Neuronal stem cell (in vitro differentiated cells): ENCODE measurements at regions not wholly inside any gene's neighbourhood (a gene's known extent, or its start where the extent isn't known, plus 50 kb on each side); places are given as distances from the start of the nearest gene placed in this dataset.

Experiments used
- DNase-seq: peaks from one replicate; pipeline ENCODE4 v3.0.0-alpha.2; 2013; ENCODE audit warnings: low spot score
- H2AFZ ChIP-seq: one replicate; pipeline ENCODE4 v1.6.1; 2013; ENCODE audit warnings: mild to moderate bottlenecking, low read length, inconsistent platforms
- H2AK5ac ChIP-seq: 2 replicates; pipeline ENCODE4 v1.6.1; 2013; ENCODE audit warnings: low read depth, mild to moderate bottlenecking, inconsistent platforms, low read length, moderate library complexity, mixed read lengths
- H2BK120ac ChIP-seq: 2 replicates; pipeline ENCODE4 v1.6.1; 2013; ENCODE audit warnings: low read depth, mild to moderate bottlenecking, inconsistent platforms, low read length, moderate library complexity, mixed read lengths
- H2BK12ac ChIP-seq: one replicate; pipeline ENCODE4 v1.6.1; 2013; ENCODE audit warnings: low read length, inconsistent platforms
- H2BK15ac ChIP-seq: 2 replicates; pipeline ENCODE4 v1.6.1; 2013; ENCODE audit warnings: mild to moderate bottlenecking, low read length, inconsistent platforms, mixed read lengths
- H2BK5ac ChIP-seq: one replicate; pipeline ENCODE4 v1.6.1; 2013; ENCODE audit warnings: inconsistent platforms, mild to moderate bottlenecking, low read length, moderate library complexity
- H3K14ac ChIP-seq: one replicate; pipeline ENCODE4 v1.6.1; 2013; ENCODE audit warnings: low read length, inconsistent platforms
- H3K18ac ChIP-seq: 2 replicates; pipeline ENCODE4 v1.6.1; 2013; ENCODE audit warnings: low read length, inconsistent platforms
- H3K23ac ChIP-seq: 2 replicates; pipeline ENCODE4 v1.6.1; 2013; ENCODE audit warnings: low read depth, mild to moderate bottlenecking, mixed read lengths, low read length, inconsistent platforms; ENCODE audit not compliant: poor library complexity
- H3K27ac ChIP-seq: replicated peaks from 3 replicates; pipeline ENCODE4 v1.5.1; 2013; ENCODE audit warnings: low read length, inconsistent platforms
- H3K27me3 ChIP-seq, 3 experiments: 2 replicates each; pipeline ENCODE4 v1.6.1; 2013; ENCODE audit warnings: low read length in 3 of 3, mild to moderate bottlenecking in 2 of 3, inconsistent platforms in 1 of 3, low read depth in 1 of 3, mixed read lengths in 1 of 3, moderate library complexity in 1 of 3; ENCODE audit not compliant: control insufficient read depth in 3 of 3, insufficient read depth in 3 of 3
- H3K36me3 ChIP-seq, 2 donors: replicated peaks in 1 of 2; 2 replicates each; pipeline ENCODE4 v1.6.1; 2013; ENCODE audit warnings: low read length in 2 of 2; ENCODE audit not compliant: control insufficient read depth in 2 of 2, insufficient read depth in 2 of 2
- H3K4ac ChIP-seq: 2 replicates; pipeline ENCODE4 v1.6.1; 2013; ENCODE audit warnings: inconsistent platforms, mild to moderate bottlenecking, low read length, moderate library complexity
- H3K4me1 ChIP-seq, 2 donors: 1 replicate in 1 of 2; 2 replicates in 1 of 2; pipeline ENCODE4 v1.6.1; 2013; ENCODE audit warnings: low read length in 2 of 2, low read depth in 1 of 2; ENCODE audit not compliant: control insufficient read depth in 2 of 2, insufficient read depth in 1 of 2
- H3K4me2 ChIP-seq: one replicate; pipeline ENCODE4 v1.6.1; 2013; ENCODE audit warnings: mild to moderate bottlenecking, low read length, inconsistent platforms; ENCODE audit not compliant: insufficient read depth, poor library complexity, severe bottlenecking
- H3K4me3 ChIP-seq, 2 donors: 2 replicates each; pipeline ENCODE4 v1.5.1; 2013; ENCODE audit warnings: low read length in 2 of 2, mild to moderate bottlenecking in 2 of 2, inconsistent platforms in 1 of 2, moderate library complexity in 1 of 2
- H3K79me1 ChIP-seq: one replicate; pipeline ENCODE4 v1.6.1; 2013; ENCODE audit warnings: low read depth, mild to moderate bottlenecking, inconsistent platforms, low read length, moderate library complexity
- H3K9ac ChIP-seq: one replicate; pipeline ENCODE4 v1.6.1; 2013; ENCODE audit warnings: mild to moderate bottlenecking, low read depth, low read length, inconsistent platforms; ENCODE audit not compliant: poor library complexity
- H3K9me3 ChIP-seq, 2 donors: replicated peaks in 1 of 2; 2 replicates each; pipeline versions ENCODE3 to v1.6.1; 2013; ENCODE audit warnings: low read length in 2 of 2, mild to moderate bottlenecking in 2 of 2, inconsistent platforms in 1 of 2, low read depth in 1 of 2, mixed read lengths in 1 of 2, moderate library complexity in 1 of 2; ENCODE audit not compliant: control insufficient read depth in 2 of 2, insufficient read depth in 1 of 2
- H4K8ac ChIP-seq: one replicate; pipeline ENCODE4 v1.6.1; 2013; ENCODE audit warnings: low read depth, mild to moderate bottlenecking, inconsistent platforms, low read length, moderate library complexity
- H4K91ac ChIP-seq: one replicate; pipeline ENCODE4 v1.6.1; 2013; ENCODE audit warnings: low read length, low read depth, mild to moderate bottlenecking, inconsistent platforms; ENCODE audit not compliant: poor library complexity
- WGBS, 2 donors: extraction: QIAGEN DNeasy Blood & Tissue Kit; methylation state at CpG; one replicate each; pipeline ENCODE4 v1.1.7; 2013; ENCODE audit warnings: missing lambda C conversion rate in 2 of 2, mixed read lengths in 1 of 2; ENCODE audit not compliant: insufficient read length in 2 of 2, insufficient replicate concordance in 1 of 2; ENCODE audit errors: extremely low coverage in 2 of 2; 5-methylcytosine and 5-hydroxymethylcytosine counted together

DNA sequence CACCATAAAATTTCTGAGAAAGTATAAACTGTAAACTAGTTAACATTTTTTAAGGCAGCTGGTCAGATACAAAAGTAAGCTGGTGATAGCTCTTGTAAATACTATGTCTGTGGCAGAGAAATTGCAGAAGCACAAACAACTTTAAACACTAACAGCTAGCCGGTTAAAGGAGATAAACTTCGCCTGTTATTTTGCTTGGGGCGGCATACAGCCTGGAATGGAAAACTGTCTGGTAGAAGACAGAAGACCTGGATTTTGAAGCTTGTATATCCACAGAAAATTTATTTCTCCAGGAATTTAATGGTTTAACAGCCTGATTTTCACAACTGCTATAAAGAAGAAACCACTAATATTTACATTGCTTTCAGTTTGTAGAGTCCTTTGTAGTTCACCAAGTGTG is 65.3 kb upstream of the FIBIN start:
- no peak overlapping the region for H3K23ac ChIP-seq
- H3K36me3 ChIP-seq = no peaks in the 10 kb centered on the region
- no peak overlapping the region for H2AFZ ChIP-seq
- WGBS, 2 donors = no CpG with 5 or more reads among the region's 3 CpGs
- no peak overlapping the region for H2AK5ac ChIP-seq
- no peak overlapping the region for H3K18ac ChIP-seq
- DNase-seq = no peak
- no peak overlapping the region for H2BK5ac ChIP-seq
- no peak overlapping the region for H4K91ac ChIP-seq
- H3K4me1 ChIP-seq = no peaks in the 10 kb centered on the region
- no peak overlapping the region for H3K4ac ChIP-seq
- no peak overlapping the region for H3K4me3 ChIP-seq
- H3K9ac ChIP-seq = no peak overlapping the region
- H3K14ac ChIP-seq = no peak overlapping the region
- no peaks in the 10 kb centered on the region for H3K27me3 ChIP-seq
- H3K79me1 ChIP-seq = no peaks in the 10 kb centered on the region
- H3K27ac ChIP-seq = no peak overlapping the region
- H2BK15ac ChIP-seq = no peak overlapping the region
- no peak overlapping the region for H3K4me2 ChIP-seq
- no peak overlapping the region for H2BK120ac ChIP-seq
- no peaks in the 10 kb centered on the region for H3K9me3 ChIP-seq
- no peak overlapping the region for H4K8ac ChIP-seq
- no peak overlapping the region for H2BK12ac ChIP-seq

DNA sequence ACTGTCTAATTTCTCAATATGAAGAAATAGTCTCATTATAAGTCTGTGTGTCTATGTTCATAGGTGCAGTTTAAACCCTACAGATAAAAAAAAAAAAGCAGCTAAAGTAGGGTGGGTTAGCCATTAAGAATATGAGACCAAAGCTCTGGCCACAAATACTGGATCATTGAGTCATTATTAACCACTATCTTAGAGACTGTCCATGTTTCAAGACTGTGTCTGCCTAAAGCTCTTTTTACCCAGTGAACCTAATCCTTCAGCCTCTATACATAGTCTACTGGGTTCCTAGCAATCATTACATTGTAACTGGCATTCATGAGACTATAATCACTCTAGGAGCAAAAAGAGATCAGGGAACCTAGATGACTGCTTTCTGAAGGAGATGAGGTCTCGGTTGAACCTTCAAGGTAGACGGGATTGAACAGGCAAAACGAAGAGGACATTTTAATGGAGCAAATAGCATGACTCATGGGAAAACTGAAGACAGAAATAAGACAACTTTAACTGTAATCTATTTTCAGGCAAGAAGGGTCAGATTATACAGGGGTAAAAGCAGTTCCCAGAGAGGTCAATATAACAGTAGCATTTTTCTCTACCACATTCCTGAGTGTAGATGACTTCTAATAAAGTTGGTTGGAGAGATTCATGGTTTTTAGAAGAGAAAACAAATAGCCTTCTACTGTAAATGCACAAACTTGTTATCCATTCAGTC is 64.0 kb upstream of the FIBIN start:
- no peak for DNase-seq
- no CpG with 5 or more reads among the region's 3 CpGs for WGBS, 2 donors
- Histone ChIP-seq H3K4me3 (no peak overlapping the region), H3K27me3 (no peaks in the 10 kb centered on the region), H3K36me3 (no peaks in the 10 kb centered on the region), H2BK15ac (no peak overlapping the region), H4K91ac (no peak overlapping the region), H3K27ac (no peak overlapping the region), H2AK5ac (no peak overlapping the region), H2AFZ (no peak overlapping the region), H3K18ac (no peak overlapping the region), H2BK12ac (no peak overlapping the region), H3K23ac (no peak overlapping the region), H2BK5ac (no peak overlapping the region), H3K79me1 (no peaks in the 10 kb centered on the region), H2BK120ac (no peak overlapping the region), H3K14ac (no peak overlapping the region), H3K4me1 (no peaks in the 10 kb centered on the region), H3K9me3 (no peaks in the 10 kb centered on the region), H4K8ac (no peak overlapping the region), H3K4ac (no peak overlapping the region), H3K4me2 (no peak overlapping the region), H3K9ac (no peak overlapping the region)

GRCh38 chr11:26930518-26931247 is 63.2 kb upstream of the FIBIN start:
- Histone ChIP-seq H4K91ac (no peak overlapping the region), H3K23ac (no peak overlapping the region), H2BK15ac (no peak overlapping the region), H3K36me3 (no peaks in the 10 kb centered on the region), H3K79me1 (no peaks in the 10 kb centered on the region), H3K4me1 (no peaks in the 10 kb centered on the region), H3K18ac (no peak overlapping the region), H2AK5ac (no peak overlapping the region), H2AFZ (no peak overlapping the region), H2BK120ac (no peak overlapping the region), H4K8ac (no peak overlapping the region), H2BK12ac (no peak overlapping the region), H3K9ac (no peak overlapping the region), H3K27ac (no peak overlapping the region), H3K4me2 (no peak overlapping the region), H3K14ac (no peak overlapping the region), H2BK5ac (no peak overlapping the region), H3K4ac (no peak overlapping the region), H3K4me3 (no peak overlapping the region), H3K9me3 (no peaks in the 10 kb centered on the region), H3K27me3 (no peaks in the 10 kb centered on the region)
- no peak for DNase-seq
- WGBS, 2 donors = no CpG with 5 or more reads among the region's 1 CpG

DNA sequence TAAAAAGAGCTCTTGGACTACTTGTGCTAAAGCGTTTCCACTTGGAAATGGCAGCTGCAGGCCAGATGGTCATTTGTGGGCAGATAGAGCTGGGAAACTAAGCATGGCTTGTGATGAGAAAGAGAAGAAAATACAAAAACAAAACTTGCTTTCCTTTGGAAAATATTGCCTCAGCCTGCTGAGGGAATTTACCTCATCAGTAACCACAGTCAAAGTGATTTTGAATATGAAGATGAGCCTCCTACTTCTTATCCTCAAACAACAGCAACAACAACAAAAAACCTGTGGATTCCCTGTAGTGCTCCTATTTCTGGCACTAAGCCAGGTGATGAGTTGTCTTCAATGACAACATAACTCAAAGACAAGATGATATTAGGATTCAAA is 62.7 kb upstream of the FIBIN start:
- Histone ChIP-seq H3K27me3 (no peaks in the 10 kb centered on the region), H2BK5ac (no peak overlapping the region), H3K4ac (no peak overlapping the region), H3K79me1 (no peaks in the 10 kb centered on the region), H4K91ac (no peak overlapping the region), H2BK120ac (no peak overlapping the region), H3K4me1 (no peaks in the 10 kb centered on the region), H2AFZ (no peak overlapping the region), H2AK5ac (no peak overlapping the region), H3K9me3 (no peaks in the 10 kb centered on the region), H3K14ac (no peak overlapping the region), H2BK12ac (no peak overlapping the region), H3K4me3 (no peak overlapping the region), H4K8ac (no peak overlapping the region), H3K27ac (no peak overlapping the region), H3K18ac (no peak overlapping the region), H3K4me2 (no peak overlapping the region), H2BK15ac (no peak overlapping the region), H3K36me3 (no peaks in the 10 kb centered on the region), H3K23ac (no peak overlapping the region), H3K9ac (no peak overlapping the region)
- DNase-seq = no peak
- no CpG with 5 or more reads among the region's 1 CpG for WGBS, 2 donors
